Islet of Langerhans (tissue), 1 donor: ENCODE measurements at regions not wholly inside any gene's neighbourhood (a gene's known extent, or its start where the extent isn't known, plus 50 kb on each side); places are given as distances from the start of the nearest gene placed in this dataset.
A peak's percentile ranks its signal among the peaks of the same experiment; 100 is the strongest.

Experiments used
- FAIRE-seq: peaks from one replicate; lab custom pipeline; 2011; peaks lifted over from hg19 to GRCh38; lab: Jason Lieb, UNC

GRCh38 chr13:40080676-40081075 is 425.2 kb downstream of the COG6 start:
- FAIRE-seq, result peak; percentile 9

- FAIRE-seq, result no peak
Observed at GRCh38 chr13:40082639-40083038, 427.2 kb downstream of the COG6 start.

GRCh38 chr13:40083841-40084240 is 428.4 kb downstream of the COG6 start:
- FAIRE-seq, result no peak

DNA sequence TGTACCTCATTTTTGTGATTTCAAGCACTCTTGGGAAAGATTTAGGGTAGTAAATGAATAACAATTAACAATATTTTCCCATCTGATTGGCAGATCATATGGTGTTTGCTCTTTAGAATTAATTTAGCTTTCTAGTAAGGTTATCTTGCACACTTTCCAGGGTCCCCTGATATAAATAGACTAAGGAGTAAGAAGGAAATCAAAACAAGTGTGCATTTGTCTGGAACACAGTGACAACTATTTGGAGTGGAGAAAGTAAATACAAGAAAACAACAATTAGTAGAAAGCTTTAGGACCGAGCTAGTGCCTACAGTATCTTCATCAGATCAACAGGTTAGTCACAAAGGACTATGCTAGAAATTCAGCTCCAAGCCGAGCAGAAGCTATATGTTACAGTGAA is 429.5 kb downstream of the COG6 start:
- FAIRE-seq, result peak; percentile 62

DNA sequence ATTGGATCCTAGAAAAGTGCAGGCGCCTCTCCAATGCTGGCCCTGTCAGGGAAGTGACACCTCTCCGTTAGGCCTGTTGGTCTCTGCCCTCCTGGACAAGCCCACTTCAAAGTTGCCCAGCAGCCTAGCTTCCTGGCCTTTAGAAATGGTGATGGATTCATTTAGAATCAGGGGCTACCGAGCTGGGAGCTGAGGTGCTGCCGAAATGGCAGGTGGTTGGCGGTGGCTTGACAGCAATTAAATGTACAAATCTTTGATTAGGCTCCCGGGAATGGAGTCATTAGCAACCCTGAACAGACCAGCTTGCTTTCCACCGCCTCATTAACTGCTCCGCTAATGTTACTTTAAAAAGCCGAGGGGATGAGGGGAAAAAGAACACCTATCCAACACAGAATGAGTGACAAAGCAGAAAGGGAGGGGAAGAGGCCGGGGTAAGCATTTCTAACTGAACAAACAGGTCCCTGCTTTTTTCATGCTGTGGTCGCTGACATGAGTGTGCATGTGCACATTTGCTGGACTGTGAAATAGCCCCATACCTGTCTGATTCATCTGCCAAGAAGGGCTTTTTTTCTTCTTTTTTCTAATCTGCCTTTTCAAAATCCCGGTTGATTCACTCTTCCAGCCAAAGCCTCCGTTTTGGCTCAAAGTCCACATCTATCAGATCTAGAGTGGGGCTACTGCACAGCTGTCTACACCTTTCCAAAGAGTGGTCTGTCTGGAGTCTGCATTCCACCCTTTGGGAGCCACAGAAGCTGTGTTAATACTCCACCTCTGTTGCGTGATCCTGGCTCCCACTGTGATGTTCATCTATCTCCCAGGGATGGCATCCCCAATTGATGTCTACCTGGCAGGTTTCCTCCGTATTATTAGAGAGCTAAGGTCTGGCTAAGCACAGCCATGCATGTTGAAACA is 431.9 kb downstream of the COG6 start:
- peak; percentile 100 for FAIRE-seq

DNA sequence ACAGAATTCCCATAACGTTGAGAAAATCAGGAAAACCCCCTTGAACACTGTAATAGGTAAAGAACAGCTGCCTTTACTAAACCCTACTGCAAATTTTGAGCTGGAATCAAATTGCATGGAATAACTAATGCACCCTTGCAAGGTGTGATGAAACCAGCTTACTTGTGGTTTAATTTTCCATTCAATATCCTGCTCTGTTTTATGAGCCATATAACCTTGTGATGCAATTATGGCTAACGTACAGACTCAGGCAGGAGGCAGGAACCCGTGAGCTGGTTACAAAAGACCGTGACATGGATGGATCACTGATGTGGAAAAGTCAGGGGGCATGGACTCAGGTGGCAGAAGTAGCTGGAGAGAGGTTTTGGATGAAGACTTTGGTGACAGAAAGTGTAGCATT is 438.6 kb downstream of the COG6 start:
- FAIRE-seq, result peak; percentile 90

DNA sequence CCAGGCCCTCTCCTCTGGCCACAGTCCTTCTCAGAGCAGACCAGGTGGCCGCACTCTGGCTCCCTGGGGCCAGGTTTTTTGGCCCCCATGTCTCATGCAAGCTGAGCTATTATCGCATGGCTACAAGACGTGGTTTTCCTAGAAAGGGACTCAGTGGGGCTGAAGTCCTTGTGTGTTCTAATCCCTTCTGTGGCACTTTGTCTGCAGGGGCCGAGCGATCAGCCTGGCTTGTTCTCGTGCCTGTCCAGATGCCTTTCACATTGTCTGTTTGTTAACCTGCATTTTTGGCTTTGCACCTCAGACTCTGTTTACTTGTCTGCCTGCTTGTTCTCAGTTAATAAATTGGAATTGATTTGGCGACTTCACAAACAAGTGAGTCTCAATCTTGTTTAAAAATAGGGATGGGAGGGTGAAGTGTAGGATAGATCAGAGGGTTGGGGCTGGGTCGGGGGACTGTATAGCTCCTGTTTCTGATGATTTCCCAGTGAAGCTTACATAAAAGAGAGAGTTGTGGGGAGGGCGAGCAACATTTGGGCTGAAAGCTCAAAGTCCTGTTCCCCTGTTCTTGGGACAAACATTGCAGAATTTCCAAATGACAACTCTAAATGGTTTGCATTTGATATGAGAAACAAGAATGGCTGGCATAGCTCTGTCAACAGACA is 440.4 kb downstream of the COG6 start:
- FAIRE-seq, result no peak

DNA sequence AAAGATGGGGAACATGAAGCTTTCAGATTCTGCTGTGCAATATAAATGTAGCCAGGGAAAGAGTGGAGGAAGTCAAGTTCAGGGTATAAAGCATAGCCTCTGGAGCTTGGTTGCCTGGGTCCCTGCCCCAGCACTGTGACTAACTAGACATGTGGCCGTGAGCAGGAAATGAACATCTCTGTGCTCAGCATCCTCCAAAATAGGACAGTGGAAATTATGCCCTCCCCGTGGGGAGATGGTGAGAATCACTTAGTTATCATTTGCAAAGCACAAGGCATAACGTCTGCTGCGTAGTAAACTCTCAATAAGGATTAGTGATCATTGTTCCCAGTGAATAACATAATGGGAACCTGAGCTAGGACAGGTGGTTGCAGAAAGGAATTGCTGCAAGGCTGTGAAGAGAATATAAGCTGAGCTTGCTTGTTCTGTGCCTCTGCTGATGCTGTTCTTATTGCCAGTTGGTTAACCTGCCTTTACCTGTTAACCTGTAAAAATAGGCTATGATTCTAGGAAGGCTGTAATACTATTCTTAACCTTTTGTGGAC is 441.0 kb downstream of the COG6 start:
- FAIRE-seq, result peak; percentile 96

DNA sequence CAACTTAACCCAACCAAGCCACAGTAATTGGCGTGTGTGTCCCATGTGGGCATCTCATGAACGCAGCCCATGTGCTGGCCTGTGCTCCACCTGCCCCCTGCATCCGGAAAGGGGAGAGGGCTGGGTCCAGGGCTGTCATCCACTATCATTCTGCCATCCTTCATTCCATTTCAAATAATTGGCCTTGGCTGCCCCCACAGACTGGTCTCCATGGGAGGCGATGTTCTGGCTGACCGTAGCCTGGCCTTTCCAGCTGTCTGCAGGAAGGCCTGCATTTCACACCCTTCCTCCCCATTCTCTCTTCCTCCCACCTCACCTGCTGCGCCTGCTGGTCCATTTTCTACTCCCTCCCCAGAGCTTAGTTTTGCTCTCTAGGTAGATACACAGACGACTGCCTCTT is 442.8 kb downstream of the COG6 start:
- FAIRE-seq, result no peak

GRCh38 chr13:40101708-40102359 is 446.4 kb downstream of the COG6 start:
- FAIRE-seq, result no peak

DNA sequence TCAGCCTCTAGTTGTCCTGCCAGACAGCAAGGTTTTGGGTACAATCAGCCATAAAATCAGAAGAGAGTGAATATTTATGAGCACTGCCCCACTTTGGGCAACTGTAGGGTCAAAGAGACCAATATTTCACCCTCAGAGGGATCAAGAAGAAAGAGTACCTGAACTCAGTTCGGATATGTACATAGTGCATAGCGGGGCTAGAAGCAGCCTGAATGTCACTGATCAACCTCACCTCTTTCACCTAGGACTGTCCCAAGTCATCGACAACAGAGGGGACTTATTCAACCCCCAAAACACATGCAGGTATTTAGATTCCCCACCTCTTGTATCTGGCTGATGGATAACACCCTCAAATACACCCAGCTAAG is 446.9 kb downstream of the COG6 start:
- no peak for FAIRE-seq

- FAIRE-seq, result no peak
Observed at GRCh38 chr13:40102854-40103253, 447.4 kb downstream of the COG6 start.

- no peak for FAIRE-seq
Observed at GRCh38 chr13:40103864-40104263, 448.4 kb downstream of the COG6 start.

DNA sequence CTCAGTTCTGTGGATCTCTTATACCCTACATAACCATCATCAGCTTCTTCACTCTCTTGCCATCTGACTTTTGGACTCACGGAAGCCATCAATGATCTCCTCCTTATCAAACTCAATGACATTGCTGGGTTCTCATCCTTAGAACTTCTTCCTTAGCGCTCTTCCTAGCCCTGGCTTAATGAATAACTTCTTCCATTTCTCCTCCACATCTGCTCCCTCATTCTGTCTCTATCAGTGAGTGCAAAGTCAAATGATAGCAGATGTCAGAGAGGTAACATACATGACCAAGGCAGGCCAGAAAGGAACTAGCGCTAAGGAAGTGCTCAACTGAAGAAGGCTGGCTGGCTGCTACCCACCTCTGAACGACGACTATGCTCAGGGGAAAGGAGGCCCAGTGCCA is 449.8 kb downstream of the COG6 start:
- no peak for FAIRE-seq

- peak; percentile 47 for FAIRE-seq
Observed at GRCh38 chr13:40109351-40109844, 453.9 kb downstream of the COG6 start.

GRCh38 chr13:40113643-40114304 is 458.3 kb downstream of the COG6 start:
- peak; percentile 99 for FAIRE-seq

- FAIRE-seq, result peak; percentile 55
Observed at GRCh38 chr13:40114305-40114896, 458.9 kb downstream of the COG6 start.

DNA sequence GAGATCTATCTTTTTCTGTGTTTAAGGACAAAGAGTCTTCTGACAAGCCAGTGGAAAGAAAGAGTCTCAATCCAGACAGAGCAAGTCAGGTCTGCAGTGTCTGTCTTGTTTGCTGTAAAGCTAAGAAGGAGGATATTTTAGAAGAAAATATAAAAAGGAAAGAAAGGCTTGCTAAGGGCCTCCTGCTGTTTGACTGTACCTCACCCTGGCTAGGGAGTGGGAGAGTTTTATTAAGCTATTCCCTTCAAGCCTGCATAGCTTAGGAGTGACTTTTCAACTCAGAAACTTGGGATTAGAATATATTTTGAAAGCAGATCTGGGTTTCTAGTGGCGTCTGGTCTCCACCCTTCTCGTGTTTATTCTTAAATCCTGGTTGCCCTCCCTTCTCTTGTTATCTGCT is 460.0 kb downstream of the COG6 start:
- FAIRE-seq, result no peak

GRCh38 chr13:40116008-40116407 is 460.5 kb downstream of the COG6 start:
- FAIRE-seq, result peak; percentile 95

DNA sequence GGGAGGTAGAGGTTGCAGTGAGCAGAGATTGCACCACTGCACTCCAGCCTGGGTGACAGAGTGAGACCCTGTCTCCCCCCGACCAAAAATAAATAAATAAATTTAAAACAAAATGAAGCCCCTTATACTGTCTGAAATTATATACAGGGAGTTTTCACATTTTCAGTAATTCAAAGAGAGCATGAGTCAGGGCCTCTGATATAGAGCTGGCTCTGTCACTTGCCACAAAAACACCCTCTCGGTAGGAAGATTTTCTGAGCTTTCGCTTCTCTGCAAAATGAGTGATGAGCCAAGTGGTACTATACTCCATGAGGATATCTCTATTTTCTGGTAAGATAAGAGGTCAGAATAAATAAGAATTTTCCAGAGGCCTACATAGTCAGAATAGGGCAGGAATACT is 462.9 kb downstream of the COG6 start:
- no peak for FAIRE-seq

DNA sequence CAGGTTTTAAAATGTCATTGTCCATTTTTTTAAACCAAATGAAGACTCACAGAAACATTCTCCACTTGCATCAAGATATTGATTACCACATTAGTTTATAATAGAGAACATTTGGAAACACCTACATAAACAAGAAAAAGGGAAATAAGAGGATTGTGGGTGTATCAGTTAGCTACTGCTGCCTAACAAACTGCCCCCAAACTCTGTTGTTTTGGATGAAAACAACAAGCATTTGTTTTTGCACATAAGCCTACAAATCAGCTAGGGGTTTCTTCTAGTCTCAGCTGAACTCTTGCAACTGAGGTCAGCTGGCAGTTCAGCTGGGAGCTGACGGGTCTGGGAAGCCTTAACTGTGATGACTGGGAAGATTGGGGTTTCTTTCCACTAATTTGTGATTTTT is 464.4 kb downstream of the COG6 start:
- FAIRE-seq, result no peak

DNA sequence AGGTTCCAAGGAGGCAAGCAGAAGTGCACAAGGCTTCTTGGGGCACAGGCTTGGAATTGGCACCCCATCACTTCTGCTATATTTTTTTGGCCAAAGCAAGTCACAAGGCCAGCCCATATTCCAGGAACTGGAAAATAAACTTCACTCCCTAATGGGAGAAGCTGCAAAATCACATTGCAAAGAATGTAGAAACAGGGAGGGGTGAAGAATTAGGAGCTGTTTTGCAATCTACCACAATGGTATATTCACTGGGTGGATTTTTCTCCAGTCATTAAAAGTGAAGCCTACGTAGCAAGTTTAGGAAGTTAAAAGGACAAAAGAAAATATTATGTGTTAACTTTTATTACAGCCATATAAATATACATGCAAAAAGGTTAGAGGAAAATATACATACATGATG is 464.8 kb downstream of the COG6 start:
- FAIRE-seq, result no peak
